Testis (tissue), 2 donors: ENCODE measurements at regions not wholly inside any gene's neighbourhood (a gene's known extent, or its start where the extent isn't known, plus 50 kb on each side); places are given as distances from the start of the nearest gene placed in this dataset.

Experiments
- POLR2A ChIP-seq: fragments of 450-650 bp; IDR thresholded peaks from one replicate; pipeline ENCODE4 v1.6.1; 2017; ENCODE audit warnings: antibody characterized with exemption, mild to moderate bottlenecking, moderate library complexity
- TF ChIP-seq, protein P1 (sequence below), 3 experiments: fragments of 450-650 bp in 2 of 3; fragments of 200-600 bp in 1 of 3; sonication (generic) in 1 of 3; IDR thresholded peaks; one replicate each; pipeline ENCODE4 v1.5.1; 2016 to 2019; ENCODE audit warnings: antibody characterized with exemption in 3 of 3, mild to moderate bottlenecking in 2 of 3, moderate library complexity in 1 of 3

DNA sequence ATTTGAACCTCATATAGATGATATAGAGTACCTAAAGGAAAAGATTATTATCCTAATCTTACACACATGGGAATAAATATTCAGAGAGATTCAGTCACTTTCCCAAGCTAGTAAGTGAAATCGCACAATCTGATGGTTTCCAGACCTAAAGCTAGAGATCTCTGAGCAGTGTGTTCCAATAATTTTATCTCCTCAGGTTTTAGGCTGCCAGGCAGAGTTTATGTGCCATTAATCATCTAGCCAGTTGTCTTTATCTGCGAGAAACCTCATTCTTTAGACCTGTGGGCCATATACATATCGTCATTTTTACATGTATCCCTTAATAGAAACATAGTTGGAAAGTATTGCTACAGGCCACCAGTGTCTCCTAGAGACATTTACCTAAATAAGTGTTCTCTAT is 647.2 kb upstream of the STEAP1 start:
- TF ChIP-seq, protein P1, sequence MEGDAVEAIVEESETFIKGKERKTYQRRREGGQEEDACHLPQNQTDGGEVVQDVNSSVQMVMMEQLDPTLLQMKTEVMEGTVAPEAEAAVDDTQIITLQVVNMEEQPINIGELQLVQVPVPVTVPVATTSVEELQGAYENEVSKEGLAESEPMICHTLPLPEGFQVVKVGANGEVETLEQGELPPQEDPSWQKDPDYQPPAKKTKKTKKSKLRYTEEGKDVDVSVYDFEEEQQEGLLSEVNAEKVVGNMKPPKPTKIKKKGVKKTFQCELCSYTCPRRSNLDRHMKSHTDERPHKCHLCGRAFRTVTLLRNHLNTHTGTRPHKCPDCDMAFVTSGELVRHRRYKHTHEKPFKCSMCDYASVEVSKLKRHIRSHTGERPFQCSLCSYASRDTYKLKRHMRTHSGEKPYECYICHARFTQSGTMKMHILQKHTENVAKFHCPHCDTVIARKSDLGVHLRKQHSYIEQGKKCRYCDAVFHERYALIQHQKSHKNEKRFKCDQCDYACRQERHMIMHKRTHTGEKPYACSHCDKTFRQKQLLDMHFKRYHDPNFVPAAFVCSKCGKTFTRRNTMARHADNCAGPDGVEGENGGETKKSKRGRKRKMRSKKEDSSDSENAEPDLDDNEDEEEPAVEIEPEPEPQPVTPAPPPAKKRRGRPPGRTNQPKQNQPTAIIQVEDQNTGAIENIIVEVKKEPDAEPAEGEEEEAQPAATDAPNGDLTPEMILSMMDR (IDR thresholded peaks at IDR 0.05), result no peak
- TF ChIP-seq POLR2A, result no peak
